NCI-H345 treated with DMSO at 0.1 percent for 48 hours (cell line): ENCODE measurements at regions not wholly inside any gene's neighbourhood (a gene's known extent, or its start where the extent isn't known, plus 50 kb on each side); places are given as distances from the start of the nearest gene placed in this dataset.

Source experiments
- DNase-seq: peaks from one replicate; lab custom pipeline; 2025; ENCODE audit not compliant: unreplicated experiment; lab: John Stamatoyannopoulos, UW

DNA sequence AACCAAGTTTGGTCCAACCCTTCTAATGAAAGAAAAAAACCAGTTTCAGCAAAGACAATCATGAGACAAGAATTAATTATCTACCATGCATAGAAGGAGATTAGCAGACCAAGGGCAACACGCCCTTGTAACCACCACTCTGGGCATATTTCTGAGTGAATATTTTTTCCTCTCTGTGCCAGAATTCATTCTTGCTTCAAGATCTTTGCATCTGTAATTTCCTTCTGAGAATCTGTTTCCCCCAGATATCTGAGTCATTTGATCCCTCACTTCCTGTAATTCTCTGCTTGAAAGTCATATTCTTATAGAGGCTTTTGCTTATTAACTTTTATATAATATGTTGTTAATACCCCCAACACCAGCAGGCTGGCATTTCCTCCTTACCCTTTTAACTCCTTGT lies 243.7 kb downstream of the SLC16A7 start:
- DNase-seq: no peak

DNA sequence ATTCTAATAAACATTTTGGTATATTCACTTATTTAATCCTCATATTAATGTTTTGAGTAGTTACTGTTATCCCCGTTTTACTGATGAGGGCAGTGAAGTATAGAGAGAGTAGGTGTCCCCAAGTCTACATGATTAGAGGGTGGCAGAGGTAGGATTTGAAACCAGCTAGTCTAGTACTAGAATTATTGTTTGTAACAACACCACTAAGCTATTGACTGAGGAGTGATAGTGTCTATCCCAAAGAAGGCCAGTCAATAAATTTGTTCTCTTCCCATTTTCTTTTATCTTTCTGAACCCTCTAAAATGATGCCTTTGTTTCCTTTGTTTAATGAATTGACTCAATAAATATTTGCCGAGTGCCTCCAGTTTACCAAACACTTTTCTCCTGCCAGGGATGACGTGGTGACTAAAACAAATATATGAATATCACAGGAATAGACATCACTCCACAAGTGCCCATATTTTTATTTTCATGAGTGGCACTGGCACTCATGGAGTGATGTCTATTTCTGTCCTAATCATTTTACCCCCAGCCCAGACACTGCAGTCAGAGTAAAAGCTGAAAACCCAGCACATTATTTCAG lies 247.5 kb downstream of the SLC16A7 start:
- peak; percentile 57 for DNase-seq

DNA sequence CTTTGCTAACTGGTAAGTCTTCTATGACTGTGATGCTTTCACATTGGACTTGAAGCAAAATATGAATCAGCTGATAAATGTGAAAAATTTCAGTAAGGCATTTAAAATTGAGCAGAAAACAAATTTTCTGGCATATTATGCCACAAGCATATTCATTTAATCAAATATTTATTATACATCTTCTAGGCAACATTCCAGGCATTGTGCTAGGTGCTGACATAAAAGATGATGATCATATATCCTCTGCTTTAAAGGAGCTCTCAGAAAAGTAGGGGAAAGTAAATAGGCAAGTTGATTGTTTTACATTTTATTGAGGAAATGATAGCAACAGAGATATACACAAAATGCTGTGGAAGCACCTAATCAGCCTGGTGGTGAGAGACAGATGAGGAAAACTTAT lies 248.9 kb downstream of the SLC16A7 start:
- DNase-seq: no peak

DNA sequence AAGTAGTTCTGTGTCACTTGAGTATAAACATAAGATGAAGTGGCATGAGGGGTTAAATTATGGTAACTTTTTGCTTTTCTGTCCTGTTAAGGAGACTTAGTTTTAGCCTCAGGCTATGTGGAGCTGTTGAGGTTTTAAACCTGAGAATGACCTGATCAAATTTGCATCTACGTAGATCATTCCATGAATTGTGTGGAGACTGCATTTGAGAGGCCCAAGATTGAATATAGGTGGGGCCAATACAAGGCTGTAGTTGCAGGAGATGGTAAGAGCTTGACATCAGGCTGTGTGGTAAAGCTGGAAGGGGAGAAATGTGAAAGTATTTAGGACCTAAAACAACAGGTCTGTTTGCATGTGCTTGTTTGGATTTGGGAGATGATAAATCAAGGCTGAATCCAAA lies 249.5 kb downstream of the SLC16A7 start:
- DNase-seq: no peak

DNA sequence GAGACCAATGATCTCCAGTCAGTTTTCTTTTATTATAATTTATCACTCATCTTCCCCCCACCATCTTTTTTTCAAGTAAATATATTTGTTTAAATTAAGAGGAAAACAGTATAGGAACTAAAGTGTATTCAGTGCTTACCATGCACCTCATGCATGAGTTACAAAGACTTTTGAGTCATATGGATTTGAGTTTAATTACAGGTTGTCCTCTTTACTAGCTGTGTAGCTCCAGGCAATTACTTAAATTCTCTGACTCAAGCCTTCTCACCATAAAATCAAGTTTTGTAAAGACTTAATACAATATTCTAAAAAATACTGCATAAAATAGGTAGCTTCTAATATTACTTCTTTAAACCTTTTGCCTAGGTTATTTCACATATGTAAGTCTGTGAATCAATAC lies 251.3 kb downstream of the SLC16A7 start:
- no peak for DNase-seq

DNA sequence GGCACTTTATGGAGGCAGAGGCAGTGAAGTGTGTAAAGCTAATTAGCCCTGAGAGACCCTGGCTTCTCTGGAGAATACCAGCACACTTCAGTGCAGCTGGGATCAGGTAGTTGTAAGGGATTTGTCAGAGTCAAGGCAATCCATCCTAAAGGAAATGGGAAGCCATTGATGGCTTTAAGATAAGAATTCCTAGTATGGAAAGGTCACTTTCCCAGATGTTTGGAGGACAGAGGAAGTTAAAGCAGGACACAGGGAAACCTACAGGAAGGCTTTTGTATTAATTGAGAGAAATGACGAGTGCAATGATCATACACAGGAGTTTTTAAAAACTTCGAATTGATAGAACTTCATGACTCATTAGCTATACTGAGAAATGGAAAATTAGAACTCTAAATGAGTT lies 254.4 kb downstream of the SLC16A7 start:
- DNase-seq: no peak

DNA sequence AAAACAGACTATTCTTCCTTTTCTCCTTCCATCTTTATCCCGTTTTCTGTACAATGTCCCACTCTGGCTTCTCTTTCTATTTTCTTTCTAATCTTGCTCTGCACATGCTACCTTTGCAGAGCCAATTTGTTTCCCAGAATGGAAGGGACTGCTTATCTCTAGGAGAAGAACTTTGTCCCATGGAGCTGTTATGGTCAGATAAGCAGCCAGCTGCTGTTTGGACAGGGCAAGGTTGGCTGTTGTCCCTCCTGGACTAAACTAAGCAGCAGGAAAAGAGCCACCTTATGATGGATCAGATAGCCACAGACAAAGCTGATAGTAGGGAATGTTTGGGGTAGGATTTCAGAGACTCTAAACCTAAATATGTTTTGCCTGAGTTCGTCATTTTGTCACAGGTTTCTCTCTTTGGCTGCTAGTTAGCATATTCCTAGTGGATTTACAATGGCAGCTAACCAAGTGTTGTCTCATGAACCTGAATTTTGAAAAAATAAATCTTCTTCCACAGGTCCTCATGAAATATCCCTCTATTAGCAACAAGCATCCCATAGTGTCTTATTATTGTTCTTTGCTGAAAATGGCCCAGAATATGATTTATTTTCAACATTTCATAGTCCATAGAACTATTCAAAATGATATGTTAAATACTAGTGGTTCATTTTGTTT lies 262.8 kb downstream of the SLC16A7 start:
- no peak for DNase-seq

DNA sequence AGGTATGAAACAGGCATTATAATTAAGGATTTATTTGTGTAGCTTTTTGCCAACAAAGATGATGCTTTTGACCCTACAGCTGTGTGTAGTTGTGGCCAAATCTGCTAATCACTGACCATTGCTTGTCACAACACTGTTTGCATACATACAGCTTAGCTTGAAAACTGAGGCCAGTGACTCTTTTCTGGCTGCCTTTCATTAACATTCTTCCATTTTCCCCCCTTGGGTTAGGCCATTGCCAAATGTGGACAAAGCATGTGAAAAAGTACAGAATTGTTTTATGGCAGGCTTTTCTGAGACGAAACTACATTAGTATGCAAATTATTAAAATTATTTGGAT lies 263.3 kb downstream of the SLC16A7 start:
- DNase-seq: no peak

DNA sequence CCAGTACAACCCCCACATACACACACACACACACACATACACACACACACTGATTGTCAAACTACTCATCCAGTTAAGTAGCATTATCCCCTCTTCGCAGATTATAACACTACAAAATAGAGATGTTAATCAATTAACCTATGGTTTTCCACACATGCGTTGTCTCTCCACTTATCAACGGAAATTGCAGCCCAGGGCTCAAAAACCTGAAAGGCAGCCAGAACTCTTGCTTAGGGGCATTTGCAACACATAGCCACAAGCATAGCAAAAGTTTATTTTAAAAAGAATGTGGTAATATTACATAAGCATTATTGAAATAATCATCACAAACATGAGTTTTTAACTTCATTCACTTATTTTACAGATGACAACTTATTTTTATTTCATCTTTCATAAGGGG lies 265.8 kb downstream of the SLC16A7 start:
- DNase-seq: no peak

DNA sequence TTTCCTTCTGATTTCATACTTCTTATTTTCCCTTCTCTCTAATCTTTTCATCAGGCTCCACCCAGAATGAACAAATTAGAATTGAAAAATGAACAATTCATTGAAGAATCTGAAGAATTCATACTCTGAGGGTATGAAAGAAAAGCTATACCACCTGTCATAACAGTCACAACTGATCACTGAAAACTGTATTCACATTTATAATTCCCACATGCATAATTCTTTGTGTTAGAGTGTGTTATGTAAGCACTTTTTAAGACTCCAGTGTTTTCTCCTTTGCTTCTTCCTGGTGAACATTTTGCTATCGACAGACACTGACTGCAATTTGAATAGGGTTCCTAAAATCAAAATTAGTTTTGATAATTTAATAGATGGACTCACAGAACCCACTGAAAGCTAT lies 271.2 kb downstream of the SLC16A7 start:
- DNase-seq: no peak

DNA sequence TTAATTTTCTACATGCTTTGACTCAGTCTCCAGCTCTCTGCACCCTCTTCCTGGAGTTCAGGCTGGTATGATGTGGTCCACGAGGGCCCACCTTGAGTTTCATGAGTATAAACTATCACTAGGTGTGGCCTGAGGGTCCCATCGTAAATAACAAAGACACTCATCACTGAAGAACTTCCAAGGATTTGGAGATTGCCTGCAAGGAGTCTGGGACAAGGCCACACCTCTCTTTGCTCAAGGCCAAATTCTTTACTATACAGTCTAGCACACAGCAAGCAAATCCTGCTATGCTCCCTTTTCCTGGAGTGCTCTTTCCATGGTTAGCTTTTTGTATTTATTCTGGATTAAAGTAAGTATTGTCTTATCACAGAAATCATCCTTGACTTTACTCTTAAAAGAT lies 271.9 kb downstream of the SLC16A7 start:
- DNase-seq: no peak

DNA sequence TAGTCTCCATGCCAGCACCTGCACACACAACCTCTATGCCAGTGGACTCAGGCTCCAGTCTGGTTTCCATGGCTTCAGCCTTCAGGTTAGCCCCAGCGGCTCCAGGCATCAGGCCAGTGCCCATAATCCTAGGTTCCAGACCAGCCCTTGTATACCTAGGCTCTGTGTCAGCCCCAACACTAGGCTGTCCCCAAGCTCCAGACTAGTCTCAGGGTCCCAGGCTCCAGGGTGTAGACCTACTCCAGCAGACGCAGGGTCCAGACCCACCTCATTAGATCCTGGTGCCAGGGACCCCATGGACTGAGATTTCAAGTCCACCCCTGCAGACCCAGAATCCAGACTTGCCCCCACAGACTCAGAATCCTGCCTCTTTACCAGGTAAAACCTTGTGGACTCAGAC lies 275.9 kb downstream of the SLC16A7 start:
- DNase-seq: no peak

DNA sequence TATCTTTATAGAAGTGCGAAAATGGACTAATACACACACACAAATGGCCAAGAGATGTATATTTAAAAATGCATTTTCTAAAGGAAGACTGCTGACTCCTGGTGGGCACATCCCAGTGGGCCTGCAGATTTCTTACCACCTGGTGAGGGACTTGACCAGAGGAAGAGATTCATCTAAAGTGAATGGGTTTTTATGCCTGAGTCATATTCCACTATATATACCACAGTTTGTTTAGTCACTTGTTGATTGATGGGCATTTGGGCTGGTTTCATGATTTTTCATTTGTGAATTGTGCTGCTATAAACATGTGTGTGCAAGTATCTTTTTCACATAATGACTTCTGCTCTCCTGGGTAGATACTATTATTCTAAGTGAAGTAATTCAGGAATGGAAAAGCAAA lies 277.3 kb downstream of the SLC16A7 start:
- no peak for DNase-seq

DNA sequence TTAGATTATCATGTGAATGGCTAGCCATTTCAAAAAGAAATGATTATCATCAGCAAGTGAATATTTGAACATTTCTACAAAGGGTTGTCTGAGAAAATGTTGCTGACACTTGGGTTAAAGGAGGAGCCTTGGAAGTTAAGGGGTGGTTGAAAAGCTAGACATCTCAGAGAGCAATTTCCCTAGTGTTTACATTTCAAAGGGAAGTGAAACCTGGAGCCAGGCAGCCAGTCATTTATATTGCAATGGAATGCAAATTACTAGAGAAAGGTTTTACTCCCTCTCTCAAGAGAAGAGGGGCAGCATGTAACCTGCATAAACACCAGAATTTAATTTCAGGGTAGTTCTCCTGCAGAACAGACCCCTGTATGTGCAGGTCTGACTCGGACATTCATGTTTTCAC lies 279.0 kb downstream of the SLC16A7 start:
- DNase-seq: no peak

DNA sequence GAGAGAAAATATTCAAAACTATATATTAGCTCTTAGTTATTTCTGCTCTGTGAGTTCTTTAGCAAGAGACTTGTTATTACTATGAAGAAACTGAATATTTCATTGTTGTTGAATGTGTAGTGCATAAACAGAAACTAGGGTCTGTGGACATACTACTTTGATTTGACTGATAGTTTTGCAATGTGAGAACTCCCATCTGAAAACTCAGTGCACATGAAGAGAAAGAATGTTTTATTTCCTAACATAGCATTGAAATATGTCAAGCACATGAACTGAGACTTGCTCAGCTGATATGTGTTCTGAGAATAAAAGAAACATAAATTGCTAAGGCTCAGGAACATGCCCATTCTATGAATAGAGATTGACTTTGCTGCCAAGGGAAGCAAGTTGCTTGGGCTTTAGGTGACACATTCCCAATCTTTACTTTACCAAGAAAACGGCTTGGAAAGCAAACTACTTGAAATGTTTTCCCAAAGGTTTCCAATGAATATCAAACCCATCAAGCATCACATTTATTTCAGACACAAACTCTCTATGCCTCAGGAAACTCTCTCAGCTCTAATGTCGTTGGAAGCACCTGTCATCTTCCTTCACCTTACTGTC lies 290.4 kb downstream of the SLC16A7 start:
- DNase-seq: no peak

DNA sequence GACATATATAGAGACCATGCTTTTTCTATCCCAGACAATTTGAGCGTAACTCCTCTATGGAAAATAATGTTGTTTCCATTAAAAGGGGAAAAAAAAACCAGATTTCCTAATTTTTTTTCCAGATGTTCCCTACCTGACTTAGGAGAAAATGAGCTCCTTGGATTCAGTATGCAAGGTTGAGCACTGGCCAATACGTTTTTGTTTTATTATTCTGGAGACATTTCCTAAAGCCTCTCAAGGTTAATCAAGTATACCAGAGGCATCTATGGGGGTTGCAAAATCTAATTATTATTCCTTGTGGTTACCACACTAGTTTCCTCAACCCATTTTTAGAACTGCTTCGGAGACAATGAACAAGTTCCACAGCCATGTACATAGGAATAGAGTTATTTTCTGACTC lies 291.3 kb downstream of the SLC16A7 start:
- DNase-seq: no peak

DNA sequence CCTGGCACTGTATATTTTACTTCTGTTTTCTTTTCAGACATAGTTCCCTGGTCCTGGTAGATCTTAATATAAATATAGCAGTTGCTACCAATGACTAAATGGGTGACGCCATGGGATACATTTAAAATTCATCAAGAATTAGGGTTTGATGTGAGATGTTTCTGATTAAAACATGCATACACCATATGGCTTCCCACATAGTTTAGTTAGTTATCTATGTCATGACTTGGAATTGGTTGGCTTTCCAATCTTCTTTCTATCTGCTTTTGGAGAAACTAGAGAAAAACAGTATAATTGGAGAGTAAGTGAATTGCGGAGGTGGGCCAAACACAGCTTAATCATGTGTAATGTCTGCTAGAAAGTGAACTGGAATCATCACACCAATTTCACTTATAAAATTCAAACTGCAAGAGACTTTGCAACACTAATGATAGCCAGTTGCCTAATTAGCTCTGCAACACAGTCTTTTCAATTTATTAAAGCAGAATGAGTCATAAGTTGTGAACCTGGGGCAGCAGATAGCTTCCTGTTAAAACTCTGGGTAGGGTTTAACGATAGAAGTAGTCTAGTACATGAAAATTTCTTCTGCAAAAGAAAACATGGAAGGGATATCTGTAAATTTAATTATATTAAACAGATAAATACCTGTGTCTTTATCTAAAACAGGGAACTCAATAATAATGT lies 295.2 kb downstream of the SLC16A7 start:
- no peak for DNase-seq

DNA sequence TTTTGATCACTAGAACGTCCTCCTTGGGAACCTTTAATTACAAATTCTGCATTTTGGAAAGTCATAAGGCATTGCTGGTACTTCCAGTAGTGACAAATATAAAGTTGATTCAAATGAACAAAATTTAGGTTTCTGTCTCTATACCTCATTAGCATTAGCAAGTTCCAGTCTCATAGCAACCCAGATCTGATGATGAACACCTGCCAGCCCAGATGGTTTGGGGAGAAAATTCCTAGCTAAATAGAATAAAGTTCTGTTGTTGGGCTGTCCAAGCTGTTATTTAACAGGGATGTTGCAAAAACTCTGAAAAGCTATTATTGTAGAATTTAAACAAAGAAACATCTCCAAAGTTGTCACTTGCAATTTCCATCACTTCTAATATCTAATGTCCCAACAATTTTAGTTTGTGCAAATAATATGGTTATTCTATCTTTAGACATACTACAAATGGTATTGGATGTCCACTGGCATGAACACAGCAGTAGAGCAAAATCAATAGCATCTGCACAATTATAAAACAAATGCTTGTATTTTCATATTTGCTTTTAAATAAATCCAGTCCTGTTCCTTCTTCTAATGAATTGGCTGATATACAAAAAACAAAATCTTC lies 299.4 kb downstream of the SLC16A7 start:
- no peak for DNase-seq

DNA sequence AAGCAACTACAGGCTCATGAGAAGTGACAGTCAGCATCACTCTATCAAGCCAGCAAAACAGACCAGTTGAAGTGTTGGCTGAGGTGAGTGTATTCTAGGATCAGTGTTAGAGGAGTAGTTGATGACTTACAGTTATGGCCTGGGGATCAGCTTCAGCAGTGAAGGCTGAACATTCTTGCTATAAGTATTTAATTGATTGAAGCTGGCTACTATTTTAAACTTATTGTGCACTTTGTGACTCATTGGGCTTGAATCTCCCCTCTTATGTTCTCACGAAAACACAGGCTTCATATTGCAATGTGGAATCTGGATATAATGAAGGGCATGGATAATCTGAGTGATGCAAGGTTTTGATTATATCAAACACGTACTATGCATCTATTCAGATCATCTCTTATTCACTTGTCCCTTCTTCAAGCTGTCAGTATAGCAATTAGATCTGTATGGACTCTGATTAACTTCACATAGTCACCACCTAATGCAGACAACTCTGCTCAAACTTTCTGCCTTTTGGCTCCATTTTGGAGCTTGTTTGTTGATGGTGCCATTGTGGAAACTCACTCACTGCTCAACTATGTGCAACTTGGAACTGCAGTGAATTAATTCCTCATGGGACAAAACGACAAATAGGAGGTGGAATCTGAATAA lies 309.2 kb downstream of the SLC16A7 start:
- DNase-seq: no peak

DNA sequence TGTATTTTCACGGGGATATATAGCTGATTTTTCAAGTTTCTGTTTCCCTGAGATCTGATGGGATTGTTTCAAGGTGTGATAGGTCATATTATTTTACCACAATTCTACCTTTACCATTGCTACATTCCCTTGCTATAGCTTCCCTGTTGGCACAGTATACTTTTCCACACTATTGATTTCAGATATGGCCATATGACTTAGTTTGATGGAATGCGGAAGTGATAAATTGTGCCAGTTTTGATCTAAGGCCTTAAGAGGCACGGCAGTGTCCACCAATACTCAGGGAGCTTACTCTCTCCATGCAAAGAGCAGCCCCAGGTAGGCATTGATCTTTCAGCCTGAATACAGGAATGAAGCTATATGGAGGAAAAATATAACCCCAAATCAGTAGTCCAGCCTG lies 315.7 kb downstream of the SLC16A7 start:
- DNase-seq: no peak

DNA sequence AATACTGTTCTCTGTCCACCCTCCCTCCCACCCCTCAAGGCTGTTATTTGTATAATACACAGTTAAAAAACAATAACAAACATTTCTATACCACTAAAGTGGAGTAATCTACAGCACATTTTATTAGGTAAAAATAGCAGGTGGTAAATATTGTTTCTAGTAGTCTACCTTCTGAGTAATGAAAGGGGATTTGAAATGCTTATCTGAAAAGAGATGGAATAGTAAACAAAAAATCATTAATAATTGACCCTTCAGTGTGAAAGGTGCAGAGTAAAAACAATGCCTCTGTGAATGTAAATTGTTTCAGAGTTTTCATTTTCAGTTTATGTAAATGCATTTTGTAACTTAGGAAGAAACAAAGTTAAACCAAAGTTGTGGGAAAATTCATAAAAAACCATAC lies 321.2 kb downstream of the SLC16A7 start:
- DNase-seq: no peak

DNA sequence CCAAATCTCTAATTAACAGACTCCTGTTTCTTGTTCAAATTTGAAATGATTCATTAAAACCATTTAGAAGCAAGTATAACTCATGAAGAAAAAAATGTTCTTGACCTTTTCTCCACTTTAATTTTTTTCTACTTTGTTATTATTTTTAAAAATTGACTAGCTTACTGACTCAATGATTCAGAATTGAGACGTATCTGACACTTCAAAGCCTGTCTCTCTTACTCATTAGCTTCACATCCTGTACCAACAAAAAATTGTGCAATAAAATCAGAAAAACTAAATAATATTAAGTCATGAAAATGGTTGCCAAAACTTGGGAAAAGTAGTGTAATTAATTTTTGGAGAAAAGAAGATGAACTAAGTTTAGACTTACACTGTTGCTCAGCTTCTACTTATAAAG lies 331.2 kb downstream of the SLC16A7 start:
- DNase-seq: no peak
